A673 (cell line): ENCODE measurements at regions not wholly inside any gene's neighbourhood (a gene's known extent, or its start where the extent isn't known, plus 50 kb on each side); places are given as distances from the start of the nearest gene placed in this dataset.

Experiments
- EZH2 ChIP-seq: fragments of 200-600 bp; sonication (generic); IDR thresholded peaks from 2 replicates; pipeline ENCODE4 v1.6.1; 2017; ENCODE audit warnings: borderline replicate concordance, low read depth, mild to moderate bottlenecking, mixed read lengths, antibody characterized with exemption, low read length; ENCODE audit not compliant: poor library complexity, severe bottlenecking
- TF ChIP-seq, protein P1 (sequence below): fragments of 300-800, 200-600 bp; sonication (generic); conservative IDR thresholded peaks from 2 replicates; pipeline ENCODE4 v1.5.1; 2017; ENCODE audit warnings: low read depth, mild to moderate bottlenecking, antibody characterized with exemption, low read length, moderate library complexity, mixed read lengths

DNA sequence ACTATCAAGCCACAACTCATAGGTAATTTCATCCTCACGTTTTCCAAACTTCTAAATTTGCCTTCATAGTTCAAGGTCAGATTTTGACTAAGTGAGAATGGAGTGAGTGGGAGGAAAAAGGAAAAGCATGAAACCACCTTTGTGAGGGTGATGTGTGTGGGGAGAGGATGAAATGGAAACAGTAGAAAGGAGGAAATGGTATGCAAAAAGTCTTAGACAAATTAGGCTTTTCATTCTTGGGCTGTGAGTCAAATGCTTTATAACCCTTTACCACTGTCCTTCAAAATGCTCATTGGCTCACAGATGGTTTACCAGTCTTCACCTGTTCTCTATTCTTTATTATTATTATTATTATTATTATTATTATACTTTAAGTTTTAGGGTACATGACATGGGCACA is 127.2 kb downstream of the RAP2A start:
- TF ChIP-seq, protein P1, sequence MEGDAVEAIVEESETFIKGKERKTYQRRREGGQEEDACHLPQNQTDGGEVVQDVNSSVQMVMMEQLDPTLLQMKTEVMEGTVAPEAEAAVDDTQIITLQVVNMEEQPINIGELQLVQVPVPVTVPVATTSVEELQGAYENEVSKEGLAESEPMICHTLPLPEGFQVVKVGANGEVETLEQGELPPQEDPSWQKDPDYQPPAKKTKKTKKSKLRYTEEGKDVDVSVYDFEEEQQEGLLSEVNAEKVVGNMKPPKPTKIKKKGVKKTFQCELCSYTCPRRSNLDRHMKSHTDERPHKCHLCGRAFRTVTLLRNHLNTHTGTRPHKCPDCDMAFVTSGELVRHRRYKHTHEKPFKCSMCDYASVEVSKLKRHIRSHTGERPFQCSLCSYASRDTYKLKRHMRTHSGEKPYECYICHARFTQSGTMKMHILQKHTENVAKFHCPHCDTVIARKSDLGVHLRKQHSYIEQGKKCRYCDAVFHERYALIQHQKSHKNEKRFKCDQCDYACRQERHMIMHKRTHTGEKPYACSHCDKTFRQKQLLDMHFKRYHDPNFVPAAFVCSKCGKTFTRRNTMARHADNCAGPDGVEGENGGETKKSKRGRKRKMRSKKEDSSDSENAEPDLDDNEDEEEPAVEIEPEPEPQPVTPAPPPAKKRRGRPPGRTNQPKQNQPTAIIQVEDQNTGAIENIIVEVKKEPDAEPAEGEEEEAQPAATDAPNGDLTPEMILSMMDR = no peak
- TF ChIP-seq EZH2 = no peak
